ENCODE measurements at regions not wholly inside any gene's neighbourhood (a gene's known extent, or its start where the extent isn't known, plus 50 kb on each side); places are given as distances from the start of the nearest gene placed in this dataset.

DNA sequence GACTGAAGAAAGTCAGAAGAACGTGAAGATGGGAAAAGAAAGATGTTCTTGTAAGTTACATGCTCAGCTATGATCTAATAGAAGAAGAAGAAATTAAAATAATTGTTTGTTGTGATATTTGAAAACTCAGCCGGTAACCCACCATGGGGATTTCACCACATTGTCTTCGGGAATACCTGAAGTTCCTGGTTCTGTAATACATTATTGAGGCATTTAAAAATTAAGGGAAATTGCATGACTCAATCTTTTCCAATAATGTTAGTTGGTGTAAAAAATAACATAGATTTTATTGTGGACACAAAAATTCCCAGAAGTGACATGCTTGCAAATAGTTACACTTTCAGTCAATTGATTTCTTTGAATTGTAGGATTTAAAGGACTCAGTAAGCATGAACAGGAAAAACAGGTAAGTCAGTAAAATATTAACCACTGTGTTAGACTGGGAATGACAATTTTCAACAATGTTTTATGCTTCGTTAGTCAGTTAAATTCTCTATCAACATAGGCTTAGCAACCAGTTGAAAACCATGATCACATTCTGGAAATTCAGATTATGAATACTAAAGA lies 745.1 kb downstream of the LTN1 start:
- TF ChIP-seq, protein P1, sequence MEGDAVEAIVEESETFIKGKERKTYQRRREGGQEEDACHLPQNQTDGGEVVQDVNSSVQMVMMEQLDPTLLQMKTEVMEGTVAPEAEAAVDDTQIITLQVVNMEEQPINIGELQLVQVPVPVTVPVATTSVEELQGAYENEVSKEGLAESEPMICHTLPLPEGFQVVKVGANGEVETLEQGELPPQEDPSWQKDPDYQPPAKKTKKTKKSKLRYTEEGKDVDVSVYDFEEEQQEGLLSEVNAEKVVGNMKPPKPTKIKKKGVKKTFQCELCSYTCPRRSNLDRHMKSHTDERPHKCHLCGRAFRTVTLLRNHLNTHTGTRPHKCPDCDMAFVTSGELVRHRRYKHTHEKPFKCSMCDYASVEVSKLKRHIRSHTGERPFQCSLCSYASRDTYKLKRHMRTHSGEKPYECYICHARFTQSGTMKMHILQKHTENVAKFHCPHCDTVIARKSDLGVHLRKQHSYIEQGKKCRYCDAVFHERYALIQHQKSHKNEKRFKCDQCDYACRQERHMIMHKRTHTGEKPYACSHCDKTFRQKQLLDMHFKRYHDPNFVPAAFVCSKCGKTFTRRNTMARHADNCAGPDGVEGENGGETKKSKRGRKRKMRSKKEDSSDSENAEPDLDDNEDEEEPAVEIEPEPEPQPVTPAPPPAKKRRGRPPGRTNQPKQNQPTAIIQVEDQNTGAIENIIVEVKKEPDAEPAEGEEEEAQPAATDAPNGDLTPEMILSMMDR (IDR thresholded peaks at IDR 0.05; ENCODE audit: low read depth, low read length, poor library complexity, severe bottlenecking) = no peak
- no peak for TF ChIP-seq EZH2phosphoT487 (IDR thresholded peaks at IDR 0.05; ENCODE audit: borderline replicate concordance, low read length)
